OCI-LY1 (cell line): ENCODE measurements at regions not wholly inside any gene's neighbourhood (a gene's known extent, or its start where the extent isn't known, plus 50 kb on each side); places are given as distances from the start of the nearest gene placed in this dataset.

Experiments
- H2AFZ ChIP-seq: fragments of 200-600 bp; sonication (generic), shearing (Covaris generic); 2 replicates; pipeline ENCODE4 v1.6.0; 2014; ENCODE audit warnings: antibody characterized with exemption, mild to moderate bottlenecking, low read length
- H3F3A ChIP-seq: fragments of 200-600 bp; sonication (generic), shearing (Covaris generic); 2 replicates; pipeline ENCODE4 v1.6.0; 2014; ENCODE audit warnings: mild to moderate bottlenecking, antibody characterized with exemption, low read length, moderate library complexity; ENCODE audit not compliant: insufficient read depth
- H3K27ac ChIP-seq: fragments of 200-600 bp; sonication (generic); 2 replicates; pipeline ENCODE4 v1.5.1; 2014; ENCODE audit warnings: low read length, mixed run types, mild to moderate bottlenecking, low read depth; ENCODE audit not compliant: poor library complexity, severe bottlenecking
- H3K27me3 ChIP-seq: fragments of 200-600 bp; sonication (generic); 2 replicates; pipeline ENCODE4 v1.6.0; 2014; ENCODE audit warnings: antibody characterized with exemption, mild to moderate bottlenecking, low read length, moderate library complexity; ENCODE audit not compliant: insufficient read depth
- H3K36me3 ChIP-seq: fragments of 200-600 bp; sonication (generic); 2 replicates; pipeline ENCODE4 v1.6.1; 2014; ENCODE audit warnings: mild to moderate bottlenecking, antibody characterized with exemption, low read length, moderate library complexity, mixed read lengths; ENCODE audit not compliant: insufficient read depth
- H3K4me1 ChIP-seq: fragments of 200-600 bp; sonication (generic); 2 replicates; pipeline ENCODE4 v1.5.1; 2014; ENCODE audit warnings: mild to moderate bottlenecking, low read length, moderate library complexity; ENCODE audit not compliant: insufficient read depth, severe bottlenecking
- H3K4me2 ChIP-seq: fragments of 200-600 bp; sonication (generic), shearing (Covaris generic); 2 replicates; pipeline ENCODE4 v1.6.1; 2014; ENCODE audit warnings: low read length
- H3K4me3 ChIP-seq: fragments of 200-600 bp; sonication (generic); 2 replicates; pipeline ENCODE4 v1.5.1; 2014; ENCODE audit warnings: low read length, low read depth, mild to moderate bottlenecking, mixed read lengths; ENCODE audit not compliant: poor library complexity, severe bottlenecking
- H3K79me2 ChIP-seq: fragments of 200-600 bp; shearing (Covaris generic); 2 replicates; pipeline ENCODE4 v1.6.1; 2016; ENCODE audit warnings: mixed run types, low read length, mixed read lengths; ENCODE audit not compliant: insufficient read depth
- H3K9ac ChIP-seq: fragments of 200-600 bp; sonication (generic), shearing (Covaris generic); 2 replicates; pipeline ENCODE4 v1.6.1; 2014; ENCODE audit warnings: mild to moderate bottlenecking, low read length, mixed read lengths
- H3K9me2 ChIP-seq: fragments of 200-600 bp; sonication (generic), shearing (Covaris generic); 2 replicates; pipeline ENCODE4 v1.6.1; 2014; ENCODE audit warnings: low read depth, mild to moderate bottlenecking, low read length, mixed read lengths
- H3K9me3 ChIP-seq: fragments of 200-600 bp; shearing (Covaris generic); 2 replicates; pipeline ENCODE4 v1.6.1; 2014; ENCODE audit warnings: low read length, mixed read lengths
- H4K20me1 ChIP-seq: fragments of 200-600 bp; sonication (generic), shearing (Covaris generic); 2 replicates; pipeline ENCODE4 v1.6.0; 2016; ENCODE audit warnings: mild to moderate bottlenecking, low read length; ENCODE audit not compliant: insufficient read depth
- EZH2 ChIP-seq: fragments of 200-600 bp; sonication (generic), shearing (Covaris generic); IDR thresholded peaks from 2 replicates; pipeline ENCODE4 v1.8.0; 2017; ENCODE audit warnings: borderline replicate concordance, mixed run types, mild to moderate bottlenecking, antibody characterized with exemption, low read length, moderate library complexity, mixed read lengths
- TF ChIP-seq, protein P1 (sequence below): fragments of 200-600 bp; sonication (generic), shearing (Covaris generic); IDR thresholded peaks from 2 replicates; pipeline ENCODE4 v1.5.1; 2017; ENCODE audit warnings: mild to moderate bottlenecking, antibody characterized with exemption, low read length, moderate library complexity, mixed read lengths

DNA sequence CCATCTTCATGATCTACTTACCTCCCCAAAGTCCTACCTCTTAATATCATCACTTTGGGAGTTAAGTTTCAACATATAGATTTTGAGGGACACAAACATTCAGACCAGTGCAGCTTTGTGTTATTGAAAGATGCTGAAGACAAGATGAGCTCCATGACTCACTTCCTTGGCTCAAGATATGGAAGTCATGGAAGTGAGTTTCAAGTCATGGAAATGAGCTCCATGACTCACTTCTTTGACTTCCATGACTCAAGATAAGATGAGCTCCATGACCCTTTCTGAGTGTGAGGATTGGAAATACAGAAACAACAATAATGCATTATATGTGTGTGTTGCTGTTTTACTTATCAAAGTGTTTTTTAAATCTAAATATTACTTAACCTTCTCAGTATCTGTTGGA is 170.2 kb upstream of the TPRG1 start:
- Histone ChIP-seq H3K4me2 (no peak overlapping the region), H3K9ac (no peak overlapping the region), H3K36me3 (no peaks in the 10 kb centered on the region), H4K20me1 (no peaks in the 10 kb centered on the region), H3K27ac (no peak overlapping the region), H3K4me1 (no peaks in the 10 kb centered on the region), H3K27me3 (no peaks in the 10 kb centered on the region), H2AFZ (no peak overlapping the region), H3K9me3 (no peaks in the 10 kb centered on the region; the same call in 1 of the 2 replicates), H3K9me2 (no peaks in the 10 kb centered on the region), H3K79me2 (no peaks in the 10 kb centered on the region), H3F3A (no peaks in the 10 kb centered on the region), H3K4me3 (no peak overlapping the region)
- TF ChIP-seq, protein P1, sequence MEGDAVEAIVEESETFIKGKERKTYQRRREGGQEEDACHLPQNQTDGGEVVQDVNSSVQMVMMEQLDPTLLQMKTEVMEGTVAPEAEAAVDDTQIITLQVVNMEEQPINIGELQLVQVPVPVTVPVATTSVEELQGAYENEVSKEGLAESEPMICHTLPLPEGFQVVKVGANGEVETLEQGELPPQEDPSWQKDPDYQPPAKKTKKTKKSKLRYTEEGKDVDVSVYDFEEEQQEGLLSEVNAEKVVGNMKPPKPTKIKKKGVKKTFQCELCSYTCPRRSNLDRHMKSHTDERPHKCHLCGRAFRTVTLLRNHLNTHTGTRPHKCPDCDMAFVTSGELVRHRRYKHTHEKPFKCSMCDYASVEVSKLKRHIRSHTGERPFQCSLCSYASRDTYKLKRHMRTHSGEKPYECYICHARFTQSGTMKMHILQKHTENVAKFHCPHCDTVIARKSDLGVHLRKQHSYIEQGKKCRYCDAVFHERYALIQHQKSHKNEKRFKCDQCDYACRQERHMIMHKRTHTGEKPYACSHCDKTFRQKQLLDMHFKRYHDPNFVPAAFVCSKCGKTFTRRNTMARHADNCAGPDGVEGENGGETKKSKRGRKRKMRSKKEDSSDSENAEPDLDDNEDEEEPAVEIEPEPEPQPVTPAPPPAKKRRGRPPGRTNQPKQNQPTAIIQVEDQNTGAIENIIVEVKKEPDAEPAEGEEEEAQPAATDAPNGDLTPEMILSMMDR = no peak
- TF ChIP-seq EZH2 = no peak

GRCh38 chr3:189003410-189003809 is 168.4 kb upstream of the TPRG1 start:
- Histone ChIP-seq H3K27me3 (no peaks in the 10 kb centered on the region), H3F3A (no peaks in the 10 kb centered on the region), H4K20me1 (no peaks in the 10 kb centered on the region), H2AFZ (no peak overlapping the region), H3K4me2 (no peak overlapping the region), H3K36me3 (no peaks in the 10 kb centered on the region), H3K9ac (no peak overlapping the region), H3K9me2 (no peaks in the 10 kb centered on the region), H3K4me1 (no peaks in the 10 kb centered on the region), H3K9me3 (no peaks in the 10 kb centered on the region; the same call in 1 of the 2 replicates), H3K79me2 (no peaks in the 10 kb centered on the region), H3K27ac (no peak overlapping the region), H3K4me3 (no peak overlapping the region)
- TF ChIP-seq EZH2 = no peak
- TF ChIP-seq, protein P1 = no peak

DNA sequence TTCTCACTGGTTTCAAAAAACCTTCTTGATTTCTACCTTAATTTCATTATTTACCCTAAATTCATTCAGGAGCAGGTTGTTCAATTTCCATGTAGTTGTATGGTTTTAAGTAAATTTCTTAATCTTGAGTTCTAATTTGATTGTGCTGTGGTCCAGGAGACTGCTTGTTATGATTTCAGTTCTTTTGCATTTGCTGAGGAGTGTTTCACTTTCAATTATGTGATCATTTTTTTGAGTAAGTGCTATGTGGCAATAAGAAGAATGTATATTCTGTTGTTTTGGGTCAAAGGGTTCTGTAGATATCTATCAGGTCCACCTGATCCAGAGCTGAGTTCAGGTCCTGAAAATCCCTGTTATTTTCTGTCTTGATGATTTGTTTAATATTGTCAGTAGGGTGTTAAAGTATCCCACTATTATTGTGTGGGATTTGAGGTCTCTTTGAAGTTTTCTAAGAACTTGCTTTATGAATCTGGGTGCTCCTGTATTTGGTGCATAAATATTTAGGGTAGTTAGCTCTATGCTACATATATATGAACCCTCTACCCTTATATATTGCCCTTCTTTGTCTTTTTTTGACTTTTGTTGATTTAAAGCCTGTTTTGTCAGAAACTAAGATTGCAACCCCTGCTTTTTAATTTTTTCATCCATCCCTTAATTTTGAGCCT is 158.4 kb upstream of the TPRG1 start:
- no peak overlapping the region for H3K4me3 ChIP-seq
- H3K27me3 ChIP-seq = no peaks in the 10 kb centered on the region
- H3K79me2 ChIP-seq = no peaks in the 10 kb centered on the region
- H3K36me3 ChIP-seq = no peaks in the 10 kb centered on the region
- H3K9me2 ChIP-seq = no peaks in the 10 kb centered on the region
- H3K4me1 ChIP-seq = no peaks in the 10 kb centered on the region
- H4K20me1 ChIP-seq = no peaks in the 10 kb centered on the region
- H3K27ac ChIP-seq = no peak overlapping the region
- TF ChIP-seq EZH2 = no peak
- TF ChIP-seq, protein P1 = no peak
- H3F3A ChIP-seq = no peaks in the 10 kb centered on the region
- no peaks in the 10 kb centered on the region for H3K9me3 ChIP-seq
- H3K9ac ChIP-seq = no peak overlapping the region
- H3K4me2 ChIP-seq = no peak overlapping the region
- H2AFZ ChIP-seq = no peak overlapping the region
